OCI-LY7 (cell line): ENCODE measurements at regions not wholly inside any gene's neighbourhood (a gene's known extent, or its start where the extent isn't known, plus 50 kb on each side); places are given as distances from the start of the nearest gene placed in this dataset.

ENCODE experiments used
- EZH2phosphoT487 ChIP-seq: fragments of 200-600 bp; sonication (generic); IDR thresholded peaks from 2 replicates; pipeline ENCODE4 v1.6.1; 2018; ENCODE audit warnings: low read depth, borderline replicate concordance, mild to moderate bottlenecking, mixed run types, antibody characterized with exemption, low read length, moderate library complexity, mixed read lengths
- TF ChIP-seq, protein P1 (sequence below): fragments of 200-600 bp; sonication (generic); conservative IDR thresholded peaks from 2 replicates; pipeline ENCODE4 v1.5.1; 2014; ENCODE audit warnings: mild to moderate bottlenecking, antibody characterized with exemption, low read length, moderate library complexity, mixed read lengths

GRCh38 chr6:92922216-92922806 lies 497.0 kb downstream of the EPHA7 start:
- TF ChIP-seq, protein P1, sequence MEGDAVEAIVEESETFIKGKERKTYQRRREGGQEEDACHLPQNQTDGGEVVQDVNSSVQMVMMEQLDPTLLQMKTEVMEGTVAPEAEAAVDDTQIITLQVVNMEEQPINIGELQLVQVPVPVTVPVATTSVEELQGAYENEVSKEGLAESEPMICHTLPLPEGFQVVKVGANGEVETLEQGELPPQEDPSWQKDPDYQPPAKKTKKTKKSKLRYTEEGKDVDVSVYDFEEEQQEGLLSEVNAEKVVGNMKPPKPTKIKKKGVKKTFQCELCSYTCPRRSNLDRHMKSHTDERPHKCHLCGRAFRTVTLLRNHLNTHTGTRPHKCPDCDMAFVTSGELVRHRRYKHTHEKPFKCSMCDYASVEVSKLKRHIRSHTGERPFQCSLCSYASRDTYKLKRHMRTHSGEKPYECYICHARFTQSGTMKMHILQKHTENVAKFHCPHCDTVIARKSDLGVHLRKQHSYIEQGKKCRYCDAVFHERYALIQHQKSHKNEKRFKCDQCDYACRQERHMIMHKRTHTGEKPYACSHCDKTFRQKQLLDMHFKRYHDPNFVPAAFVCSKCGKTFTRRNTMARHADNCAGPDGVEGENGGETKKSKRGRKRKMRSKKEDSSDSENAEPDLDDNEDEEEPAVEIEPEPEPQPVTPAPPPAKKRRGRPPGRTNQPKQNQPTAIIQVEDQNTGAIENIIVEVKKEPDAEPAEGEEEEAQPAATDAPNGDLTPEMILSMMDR = no peak
- no peak for TF ChIP-seq EZH2phosphoT487
